GM18907 (cell line): ENCODE measurements at regions not wholly inside any gene's neighbourhood (a gene's known extent, or its start where the extent isn't known, plus 50 kb on each side); places are given as distances from the start of the nearest gene placed in this dataset.

ENCODE experiments used
- ATAC-seq: cut with Tn5 transposase; IDR thresholded peaks from one replicate; pipeline ENCODE4 v1.9.1; 2021; ENCODE audit warnings: mild to moderate bottlenecking, moderate library complexity; ENCODE audit not compliant: unreplicated experiment

DNA sequence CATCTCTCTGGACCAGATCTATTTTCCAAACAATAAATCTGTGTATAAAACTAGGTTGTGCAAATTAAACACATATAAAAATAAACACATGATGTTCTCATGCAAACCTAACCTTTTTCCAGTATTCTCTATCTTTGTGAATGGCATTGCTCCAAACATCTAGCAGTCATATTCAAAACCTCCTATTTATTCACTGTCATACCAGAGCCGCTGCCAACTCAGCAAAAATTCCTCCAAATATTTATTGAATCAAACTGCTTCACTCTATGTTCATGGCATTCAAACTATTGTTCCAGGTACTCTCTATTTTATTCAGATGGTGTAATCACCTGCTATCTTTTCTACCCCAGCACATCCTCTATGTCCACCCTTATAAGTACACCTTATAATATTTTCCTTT lies 652.1 kb upstream of the RIOK2 start:
- ATAC-seq = no peak

DNA sequence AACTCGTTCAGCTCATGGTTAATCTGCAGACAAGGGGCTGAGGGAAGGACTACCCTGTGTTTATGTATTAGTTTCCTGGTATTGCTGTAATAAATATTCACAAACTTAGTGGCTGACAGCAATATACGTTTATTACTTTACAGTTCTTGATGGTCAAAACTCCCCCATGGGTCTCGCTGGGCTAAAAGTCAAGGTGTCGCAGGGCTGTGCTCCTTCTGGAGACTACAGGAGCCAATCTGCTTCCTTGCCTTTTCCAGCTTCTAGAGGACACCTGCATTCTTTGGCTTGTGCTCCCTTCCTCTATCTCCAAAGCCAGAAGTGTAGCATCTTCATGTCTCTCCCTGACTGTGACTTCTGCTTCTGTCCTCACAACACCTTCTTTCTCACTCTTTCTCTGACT lies 653.8 kb upstream of the RIOK2 start:
- no peak for ATAC-seq

DNA sequence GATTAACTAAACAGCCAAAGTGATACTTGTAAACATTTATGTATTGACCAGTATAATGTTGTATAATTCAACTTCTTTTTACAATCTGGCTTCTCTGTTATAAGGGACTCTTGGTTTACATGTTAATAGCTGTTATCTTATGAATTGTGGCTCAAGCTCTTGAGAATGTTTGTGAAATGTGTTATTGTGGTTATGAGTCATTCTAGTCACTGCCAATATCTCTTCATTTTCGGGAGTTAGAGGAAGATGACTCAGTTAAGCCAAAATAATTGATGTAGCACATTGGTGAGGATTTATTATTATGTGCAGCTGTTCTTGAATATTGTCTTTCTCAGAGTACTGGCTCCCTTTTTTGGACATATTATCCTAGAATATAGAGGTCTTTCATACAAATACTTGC lies 655.2 kb upstream of the RIOK2 start:
- ATAC-seq = peak; percentile 98

DNA sequence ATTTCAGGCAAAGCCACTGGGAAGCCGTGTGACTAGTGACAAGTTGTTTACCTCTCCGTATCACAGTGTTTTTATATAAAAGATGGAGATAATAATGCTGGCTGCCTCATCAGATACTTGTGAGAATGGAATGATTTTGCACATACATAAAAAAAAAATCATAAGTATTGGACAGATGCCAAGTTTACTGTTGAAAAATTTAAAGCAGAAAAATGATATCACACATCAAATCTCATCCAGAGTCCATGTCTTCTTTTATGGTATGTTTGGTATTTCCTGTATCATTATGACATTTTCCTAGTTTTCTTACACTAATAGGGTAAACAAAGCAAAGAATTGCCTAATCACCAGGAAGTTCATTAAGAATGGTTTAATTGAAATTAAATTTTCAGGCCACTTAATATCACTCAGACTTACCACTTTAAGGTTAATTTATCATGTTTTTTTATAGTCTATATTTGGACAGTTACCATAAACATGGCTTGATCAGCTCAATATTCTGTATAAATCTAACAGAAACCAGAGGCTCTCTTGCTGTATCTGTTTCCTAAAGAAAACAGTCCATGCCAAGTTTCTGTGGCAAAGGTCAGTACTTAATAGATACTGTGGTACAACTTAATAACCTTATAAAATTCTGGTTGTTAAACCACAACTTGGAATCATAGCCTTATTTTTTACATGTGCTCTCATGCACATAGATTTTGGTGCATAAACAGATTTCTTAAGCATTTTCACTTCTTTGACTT lies 656.5 kb upstream of the RIOK2 start:
- no peak for ATAC-seq

DNA sequence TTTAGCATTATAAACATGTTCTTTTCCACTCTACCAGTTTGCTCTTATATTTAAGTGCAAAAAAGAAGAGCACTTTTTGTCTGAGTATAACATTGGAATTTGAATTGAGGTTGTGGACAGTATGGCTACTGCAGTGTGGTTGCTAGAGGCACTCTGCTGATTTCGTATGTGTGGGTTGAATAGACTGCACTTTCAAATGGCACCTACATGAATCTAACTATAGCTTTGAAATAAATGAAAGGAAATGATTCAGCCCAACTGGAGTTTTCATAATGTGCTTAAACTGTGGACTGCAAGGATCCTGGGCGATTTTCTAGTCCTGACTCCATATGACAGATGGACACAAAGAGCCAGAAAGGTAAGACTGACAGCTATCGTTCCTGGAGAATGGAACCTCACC lies 657.6 kb upstream of the RIOK2 start:
- ATAC-seq = no peak

DNA sequence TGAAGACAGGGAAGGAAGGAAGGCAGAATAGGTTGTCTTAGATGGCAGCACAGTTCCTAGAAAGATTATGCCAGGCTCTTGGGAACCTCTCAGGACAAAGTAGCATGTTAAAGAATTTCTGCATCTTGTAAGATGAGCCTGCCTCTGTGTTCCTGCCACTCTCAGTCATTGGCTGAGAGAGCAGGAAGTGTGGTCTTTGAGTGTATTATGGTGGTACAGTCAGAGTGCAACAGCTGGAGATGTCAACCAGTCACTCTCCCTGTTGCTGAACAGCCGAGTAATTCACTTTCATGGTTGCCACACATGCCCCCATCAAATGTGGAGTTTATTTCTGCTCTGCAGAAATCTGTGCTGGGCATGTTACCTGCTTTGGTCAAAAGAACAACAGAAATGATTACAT lies 659.6 kb upstream of the RIOK2 start:
- ATAC-seq = no peak

DNA sequence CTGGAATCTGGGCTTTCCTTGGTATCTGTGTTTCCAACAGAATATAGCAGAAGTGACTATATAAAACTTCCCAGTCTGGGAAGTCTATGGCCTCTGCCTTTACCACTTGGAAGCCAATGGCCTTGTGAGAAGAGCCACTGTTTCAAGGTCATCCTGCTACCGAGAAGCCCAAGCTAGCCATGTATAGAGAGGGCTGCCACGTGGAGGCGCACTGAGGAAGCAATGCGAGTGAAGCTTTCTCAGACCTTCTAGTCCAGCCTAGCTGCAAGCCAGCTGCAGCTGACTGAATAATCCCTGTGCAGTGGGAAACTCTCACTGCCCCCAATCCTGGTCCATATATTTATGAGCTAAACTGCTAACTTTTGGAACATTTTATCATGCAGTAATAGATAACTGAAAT lies 661.8 kb upstream of the RIOK2 start:
- no peak for ATAC-seq

DNA sequence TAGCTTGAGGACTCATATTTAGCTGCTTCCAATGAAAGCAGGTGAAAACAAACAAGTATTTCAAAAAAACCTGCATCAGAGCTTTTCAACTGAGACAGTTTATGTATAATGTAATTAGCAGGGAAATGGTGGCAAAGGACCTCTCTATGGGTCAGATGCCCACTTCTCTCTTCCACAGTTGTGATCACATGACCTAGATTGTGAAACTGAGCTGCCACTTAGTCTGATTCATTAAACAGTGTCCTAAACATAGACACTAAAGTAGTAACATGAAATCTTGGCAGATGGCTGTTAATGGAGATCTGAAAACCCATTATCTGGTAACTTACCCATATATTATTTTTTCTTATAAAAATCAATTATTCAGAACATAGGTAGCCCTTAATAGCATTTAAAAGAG lies 663.6 kb upstream of the RIOK2 start:
- ATAC-seq = no peak

DNA sequence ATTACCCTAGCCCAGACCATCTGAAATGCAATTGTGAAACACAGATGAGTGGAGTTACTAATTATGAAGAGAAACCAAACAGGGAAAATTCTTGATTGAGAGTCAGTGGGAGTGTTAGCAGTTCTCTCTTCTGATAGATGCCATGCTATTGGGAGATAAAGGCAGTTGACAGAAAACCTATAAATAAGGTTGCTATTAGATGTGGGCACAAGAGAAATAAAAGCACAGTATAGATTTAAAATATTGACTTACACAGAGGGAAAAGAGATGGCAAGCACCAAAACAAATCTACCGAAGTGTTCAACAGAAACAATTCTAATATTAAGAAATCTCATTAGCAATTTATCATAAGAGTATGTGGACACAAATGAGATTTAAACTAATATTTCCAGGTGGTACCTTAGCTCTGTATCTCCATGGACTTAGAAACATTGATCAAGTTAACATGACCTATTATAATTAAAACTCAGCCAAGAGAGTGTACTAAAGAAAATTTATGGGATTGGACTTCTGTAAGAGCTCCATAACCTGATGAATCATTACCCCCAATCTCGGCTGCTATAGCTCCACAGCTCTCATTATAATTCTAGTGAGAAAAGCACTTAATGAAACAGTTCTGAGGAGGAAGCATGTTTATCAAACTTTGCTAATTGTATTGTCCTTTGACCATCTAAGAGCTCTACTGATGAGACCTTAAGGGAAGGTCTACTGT lies 665.0 kb upstream of the RIOK2 start:
- no peak for ATAC-seq

DNA sequence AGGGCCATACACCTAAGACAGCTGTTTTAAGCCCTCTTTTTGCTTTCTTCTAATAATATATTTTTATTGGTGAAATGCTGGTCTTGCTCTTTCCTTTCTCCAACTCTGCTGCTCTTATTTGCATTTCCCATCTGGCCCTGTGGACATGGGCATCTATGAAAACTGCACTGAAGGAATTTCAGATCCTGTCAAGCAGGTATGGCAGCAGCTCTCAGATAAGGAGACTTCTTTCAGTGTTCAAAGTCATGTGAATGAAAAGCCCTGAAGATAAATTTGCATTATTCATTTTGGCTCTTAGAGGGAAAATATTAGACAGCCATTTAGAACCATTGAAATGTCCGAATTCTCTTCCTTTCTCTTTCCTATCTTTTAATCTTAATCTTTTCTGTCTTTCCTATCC lies 668.0 kb upstream of the RIOK2 start:
- ATAC-seq = no peak

DNA sequence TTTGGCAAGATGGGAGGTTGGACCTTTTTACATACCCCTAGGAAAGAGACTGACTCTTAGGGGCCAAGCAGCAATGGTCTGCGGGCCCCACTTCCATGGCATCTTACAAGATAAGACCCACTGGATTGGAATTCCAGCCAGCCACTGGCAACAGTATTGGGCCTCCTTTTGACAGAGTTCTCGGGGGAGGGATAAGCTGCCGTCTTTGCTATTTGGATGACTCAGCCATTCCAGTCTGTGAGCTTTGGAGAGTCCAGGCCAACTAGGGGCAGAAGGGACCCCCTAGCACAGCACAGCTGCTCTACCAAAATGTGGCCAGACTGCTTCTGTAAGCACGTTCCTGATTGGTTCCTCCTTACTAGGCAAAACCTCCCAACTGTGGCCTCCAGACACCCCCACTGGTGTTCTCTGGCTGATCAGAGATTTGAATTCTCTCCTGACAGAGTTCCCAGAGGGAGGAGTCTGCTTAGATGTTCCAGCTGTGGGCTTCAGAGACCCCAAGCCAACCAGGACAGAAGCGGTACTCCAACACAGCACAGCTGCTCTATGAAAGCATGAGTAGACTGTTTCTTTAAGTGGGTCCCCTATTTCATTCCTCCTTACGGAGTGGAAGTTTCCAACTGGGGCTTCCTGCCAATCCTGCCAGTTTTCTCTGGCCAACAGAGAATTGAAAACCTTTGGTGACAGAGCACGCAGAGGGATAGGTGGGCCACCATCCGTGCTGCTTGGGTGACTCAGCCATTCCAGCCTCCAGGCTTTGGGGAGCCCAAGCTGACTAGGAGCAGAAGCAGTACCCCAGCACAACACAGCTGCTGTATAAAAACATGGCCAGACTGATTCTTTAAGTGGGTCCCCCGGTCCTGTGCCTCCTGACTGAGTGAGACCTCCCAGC lies 672.1 kb upstream of the RIOK2 start:
- ATAC-seq = no peak

DNA sequence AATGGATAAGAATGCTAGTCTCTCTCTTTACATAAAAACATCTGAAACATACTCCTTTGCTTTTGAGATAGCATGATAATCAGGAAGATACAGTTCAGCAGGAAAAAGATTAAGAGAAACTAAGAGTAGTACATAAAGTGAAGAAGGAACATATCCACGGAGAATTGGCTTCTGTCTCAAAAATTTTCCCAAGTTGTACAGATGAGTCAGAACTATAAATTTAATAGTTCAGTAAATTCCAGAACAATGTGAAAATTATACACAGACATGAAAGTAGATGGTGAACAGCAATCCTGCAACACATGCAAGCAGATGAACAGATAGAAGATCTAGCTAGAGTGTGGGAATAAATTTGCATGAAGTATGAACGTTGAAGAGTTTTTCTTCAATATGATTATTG lies 691.4 kb upstream of the RIOK2 start:
- ATAC-seq = no peak

DNA sequence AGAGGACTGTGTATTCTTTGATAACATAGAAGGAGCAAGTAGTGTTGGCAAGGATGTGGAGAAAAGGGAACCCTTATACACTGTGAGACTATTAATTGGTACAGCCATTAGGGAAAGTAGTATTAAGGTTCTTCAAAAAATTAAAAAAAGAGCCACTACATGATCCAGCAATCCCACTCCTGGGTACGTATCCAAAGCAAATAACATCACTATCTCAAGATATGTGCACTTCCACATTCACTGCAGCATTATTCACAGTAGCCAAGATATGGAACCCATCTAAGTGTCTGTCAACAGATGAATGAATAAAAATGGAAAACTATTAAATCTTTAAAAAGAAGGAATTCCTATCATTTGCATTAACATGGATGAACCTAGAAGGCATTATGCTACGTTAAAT lies 693.2 kb upstream of the RIOK2 start:
- no peak for ATAC-seq

DNA sequence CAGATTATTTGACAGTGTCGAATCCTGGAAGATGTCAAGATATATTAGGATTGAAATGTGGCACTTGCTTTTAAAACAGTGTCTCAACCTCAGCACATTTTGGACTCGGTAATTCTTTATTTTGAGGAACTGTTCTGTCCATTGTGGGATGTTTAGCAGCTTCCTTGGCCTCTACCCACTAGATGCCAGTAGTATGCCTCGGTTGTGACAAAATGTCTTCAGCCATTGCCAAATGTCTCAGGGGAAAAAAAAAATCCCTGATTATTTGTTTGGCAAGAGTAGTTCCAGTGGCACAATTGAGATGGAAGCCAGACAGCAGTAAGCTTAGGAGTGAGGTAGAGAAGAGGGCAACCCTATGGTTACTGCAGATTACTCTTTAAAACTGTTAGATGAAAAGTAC lies 694.5 kb upstream of the RIOK2 start:
- ATAC-seq = no peak

DNA sequence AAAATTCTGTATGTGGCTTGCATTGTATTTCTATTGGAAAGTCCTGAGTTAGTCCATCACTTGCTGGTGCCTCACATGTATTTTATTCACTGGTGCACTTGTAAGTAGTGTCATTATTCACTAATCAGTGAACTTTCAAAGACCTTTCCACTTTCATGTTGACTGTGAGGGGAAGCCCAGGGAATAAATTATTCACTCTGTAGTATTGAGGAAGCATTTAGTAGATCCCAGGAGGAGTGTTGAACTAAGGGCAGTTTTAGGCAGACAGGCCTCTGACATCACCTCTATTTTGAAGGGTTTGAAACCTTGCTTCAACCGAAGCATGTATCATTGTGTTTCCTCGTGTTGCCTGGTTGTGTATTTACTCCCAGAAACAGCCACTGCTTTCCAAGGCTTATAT lies 705.4 kb upstream of the RIOK2 start:
- peak; percentile 99 for ATAC-seq

DNA sequence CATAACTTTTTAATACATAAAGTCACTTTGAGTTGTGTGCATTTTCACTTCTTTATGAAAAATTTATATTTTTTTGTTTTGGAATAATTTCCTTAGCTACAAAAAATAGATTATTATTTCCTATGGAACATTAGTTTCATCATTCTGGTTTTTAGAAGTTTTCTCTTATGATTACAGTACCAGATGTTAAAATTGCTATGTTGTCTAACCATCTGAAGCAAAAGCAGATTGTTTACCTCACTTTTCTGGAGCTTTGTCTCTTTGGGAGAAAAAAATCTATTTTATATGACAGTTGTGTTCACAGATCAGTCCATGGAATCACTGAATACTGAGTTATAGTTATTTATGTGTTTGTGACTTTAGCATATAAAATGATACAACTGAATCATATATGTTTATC lies 708.9 kb upstream of the RIOK2 start:
- ATAC-seq = no peak

DNA sequence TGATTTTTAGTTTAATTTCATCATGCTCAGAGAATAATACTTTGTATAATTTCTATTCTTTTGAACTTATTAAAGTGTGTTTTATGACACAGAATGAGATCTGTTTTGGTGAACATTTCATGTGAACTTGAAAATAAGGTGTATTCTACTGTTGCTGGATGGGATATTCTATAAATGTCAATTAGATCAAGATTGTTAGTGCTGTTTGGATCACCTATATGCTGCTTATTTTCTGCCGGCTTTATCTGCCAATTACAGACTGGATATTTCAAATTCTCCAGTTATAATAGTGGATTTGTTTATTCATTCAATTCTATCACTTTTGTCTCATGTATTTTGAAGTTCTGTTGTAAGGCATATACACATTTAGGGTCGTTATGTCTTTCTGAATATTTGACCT lies 720.7 kb upstream of the RIOK2 start:
- ATAC-seq = no peak

DNA sequence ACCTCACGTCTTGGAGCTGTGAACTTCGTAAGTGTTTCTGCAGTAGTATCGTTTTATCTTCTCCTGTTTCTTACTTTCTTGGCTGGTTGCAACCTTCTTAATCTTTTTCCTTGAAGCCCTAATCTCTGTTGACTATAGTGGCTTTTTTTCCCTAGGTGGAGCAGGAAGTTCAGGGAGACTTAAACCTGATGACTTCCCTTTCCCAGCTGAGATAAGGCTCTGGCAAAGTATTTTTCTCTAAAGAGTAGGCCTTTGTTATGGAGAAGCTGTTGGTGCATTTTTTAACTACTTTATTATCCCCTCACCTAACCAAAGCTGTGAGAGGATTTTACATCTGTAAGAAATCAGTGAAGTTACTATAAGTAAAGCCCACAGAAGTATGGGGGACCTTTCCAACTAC lies 723.1 kb upstream of the RIOK2 start:
- ATAC-seq = no peak

DNA sequence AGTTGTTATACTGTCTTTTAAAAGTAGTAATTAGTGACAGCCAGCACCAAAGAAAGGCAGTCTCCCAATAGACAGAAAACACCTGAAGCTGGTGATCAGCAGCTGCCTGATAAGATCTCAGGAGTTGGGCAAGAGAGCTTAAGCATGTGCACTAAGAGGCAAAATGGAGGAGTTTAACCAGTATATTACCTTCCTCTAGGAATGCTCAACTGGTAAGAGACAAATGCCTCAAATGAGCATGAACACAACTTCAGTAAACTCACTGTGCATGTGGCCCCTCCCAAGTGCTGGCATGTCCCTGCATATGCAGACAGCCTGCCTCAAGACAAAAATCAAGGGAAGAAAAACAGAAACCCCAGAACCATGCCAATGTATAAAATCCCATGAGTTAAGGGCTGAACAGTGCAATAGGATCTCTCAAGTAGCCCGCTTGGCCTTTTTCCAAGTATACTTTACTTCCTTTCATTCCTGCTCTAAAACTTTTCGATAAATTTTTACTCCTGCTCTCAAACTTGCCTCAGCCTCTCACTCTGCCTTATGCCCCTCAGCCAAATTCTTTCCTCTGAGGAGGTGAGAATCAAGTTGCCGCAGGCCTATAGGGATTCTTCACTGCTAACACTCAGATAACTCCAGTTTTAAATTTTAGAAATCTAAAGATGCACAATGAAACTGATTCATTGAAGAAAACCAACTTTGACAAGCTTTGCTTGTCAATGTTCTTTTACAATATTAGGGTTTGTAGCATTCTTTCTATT lies 724.8 kb upstream of the RIOK2 start:
- no peak for ATAC-seq

DNA sequence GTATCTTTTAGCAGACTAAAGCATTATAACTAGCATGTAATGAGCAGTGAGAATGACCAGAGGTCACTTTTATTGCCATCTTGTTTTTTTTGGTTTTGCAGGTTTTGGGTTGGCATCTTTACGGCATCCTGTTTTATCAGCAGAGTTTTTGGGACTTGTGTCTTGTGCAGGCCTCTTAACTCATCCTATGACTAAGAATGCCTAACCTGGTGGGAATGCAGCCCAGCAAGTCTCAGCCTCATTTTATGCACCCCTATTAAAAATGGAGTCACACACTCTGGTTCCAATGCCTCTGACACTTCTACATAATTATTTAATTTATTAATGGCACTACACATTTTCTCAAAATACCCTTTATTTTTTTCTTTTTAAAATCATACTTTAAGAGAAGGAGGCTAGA lies 726.5 kb upstream of the RIOK2 start:
- no peak for ATAC-seq

DNA sequence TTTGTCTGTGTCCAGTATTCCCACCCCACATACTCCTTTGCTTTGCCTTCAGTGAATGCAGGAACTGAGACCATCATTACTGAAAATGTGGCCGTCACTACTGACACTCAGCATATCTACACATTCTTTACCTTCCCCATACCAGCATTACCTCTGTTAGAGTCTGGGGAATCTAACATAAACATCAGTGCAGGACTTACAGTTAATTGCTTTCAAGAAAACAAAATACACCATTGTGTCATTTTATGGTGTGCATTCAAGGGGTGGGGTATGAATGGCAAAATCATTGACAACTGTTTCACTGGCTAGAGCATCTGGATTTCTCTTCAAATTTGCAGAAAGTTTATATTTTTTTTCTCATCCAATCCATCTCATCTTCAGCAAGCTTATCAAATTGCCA lies 731.4 kb upstream of the RIOK2 start:
- ATAC-seq = no peak
